Astrocyte (in vitro differentiated cells and primary cell): ENCODE measurements at regions not wholly inside any gene's neighbourhood (a gene's known extent, or its start where the extent isn't known, plus 50 kb on each side); places are given as distances from the start of the nearest gene placed in this dataset.

Experiments used
- DNase-seq: peaks from one replicate; pipeline ENCODE4 v3.0.0-alpha.2; 2010; ENCODE audit warnings: low read depth
- FAIRE-seq: peaks from 2 replicates; lab custom pipeline; 2011; peaks lifted over from hg19 to GRCh38; lab: Jason Lieb, UNC
- H2AFZ ChIP-seq: 2 replicates; pipeline ENCODE4 v1.6.0; 2012; ENCODE audit warnings: low read depth, low read length, inconsistent platforms
- H3K27ac ChIP-seq: 2 replicates; pipeline ENCODE4 v1.5.1; 2011; ENCODE audit warnings: low read depth, low read length, inconsistent platforms
- H3K27me3 ChIP-seq: 2 replicates; pipeline ENCODE4 v1.6.0; 2011; ENCODE audit warnings: low read length, inconsistent platforms; ENCODE audit not compliant: insufficient read depth
- H3K36me3 ChIP-seq: 2 replicates; pipeline ENCODE4 v1.5.1; 2011; ENCODE audit warnings: low read length, inconsistent platforms; ENCODE audit not compliant: insufficient read depth
- H3K4me1 ChIP-seq: 2 replicates; pipeline ENCODE4 v1.5.1; 2011; ENCODE audit warnings: low read length, inconsistent platforms; ENCODE audit not compliant: insufficient read depth
- H3K4me2 ChIP-seq: 2 replicates; pipeline ENCODE4 v1.6.0; 2012; ENCODE audit warnings: low read length, inconsistent platforms
- H3K4me3 ChIP-seq: 2 replicates; pipeline ENCODE4 v1.5.1; 2011; ENCODE audit warnings: low read depth, mild to moderate bottlenecking, low read length, inconsistent platforms; ENCODE audit not compliant: insufficient read depth
- H3K79me2 ChIP-seq: 2 replicates; pipeline ENCODE4 v1.6.0; 2012; ENCODE audit warnings: mild to moderate bottlenecking, low read length, inconsistent platforms; ENCODE audit not compliant: insufficient read depth
- H3K9ac ChIP-seq: 2 replicates; pipeline ENCODE4 v1.6.0; 2012; ENCODE audit warnings: mild to moderate bottlenecking, low read length, inconsistent platforms
- H3K9me3 ChIP-seq: 2 replicates; pipeline ENCODE4 v1.5.1; 2012; ENCODE audit warnings: low read depth, mild to moderate bottlenecking, low read length, inconsistent platforms; ENCODE audit not compliant: insufficient read depth
- H4K20me1 ChIP-seq: 2 replicates; pipeline ENCODE4 v1.6.0; 2012; ENCODE audit warnings: low read length, inconsistent platforms; ENCODE audit not compliant: insufficient read depth
- H3K27ac Mint-ChIP-seq: one replicate; pipeline ENCODE4 v1.8.0; 2021; ENCODE audit warnings: mild to moderate bottlenecking, mixed read lengths; ENCODE audit not compliant: unreplicated experiment
- H3K27me3 Mint-ChIP-seq: one replicate; pipeline ENCODE4 v1.8.0; 2021; ENCODE audit warnings: low read depth, mixed read lengths; ENCODE audit not compliant: unreplicated experiment
- H3K36me3 Mint-ChIP-seq: one replicate; pipeline ENCODE4 v1.8.0; 2021; ENCODE audit warnings: low read depth, mixed read lengths; ENCODE audit not compliant: unreplicated experiment
- H3K4me1 Mint-ChIP-seq: one replicate; pipeline ENCODE4 v1.8.0; 2021; ENCODE audit warnings: low read depth, mixed read lengths; ENCODE audit not compliant: unreplicated experiment
- H3K4me3 Mint-ChIP-seq: one replicate; pipeline ENCODE4 v1.8.0; 2021; ENCODE audit warnings: mild to moderate bottlenecking, moderate library complexity, mixed read lengths; ENCODE audit not compliant: unreplicated experiment
- H3K9me3 Mint-ChIP-seq: one replicate; pipeline ENCODE4 v1.8.0; 2021; ENCODE audit warnings: mild to moderate bottlenecking, mixed read lengths; ENCODE audit not compliant: unreplicated experiment
- EZH2 ChIP-seq: IDR thresholded peaks from 2 replicates; pipeline ENCODE4 v1.6.1; 2012; ENCODE audit warnings: mild to moderate bottlenecking, low read length, inconsistent platforms; ENCODE audit not compliant: insufficient read depth
- TF ChIP-seq, protein P1 (sequence below): IDR thresholded peaks from 2 replicates; pipeline ENCODE4 v1.5.1; 2011; ENCODE audit warnings: low read depth, mild to moderate bottlenecking, inconsistent platforms, low read length, moderate library complexity; ENCODE audit not compliant: insufficient read depth

DNA sequence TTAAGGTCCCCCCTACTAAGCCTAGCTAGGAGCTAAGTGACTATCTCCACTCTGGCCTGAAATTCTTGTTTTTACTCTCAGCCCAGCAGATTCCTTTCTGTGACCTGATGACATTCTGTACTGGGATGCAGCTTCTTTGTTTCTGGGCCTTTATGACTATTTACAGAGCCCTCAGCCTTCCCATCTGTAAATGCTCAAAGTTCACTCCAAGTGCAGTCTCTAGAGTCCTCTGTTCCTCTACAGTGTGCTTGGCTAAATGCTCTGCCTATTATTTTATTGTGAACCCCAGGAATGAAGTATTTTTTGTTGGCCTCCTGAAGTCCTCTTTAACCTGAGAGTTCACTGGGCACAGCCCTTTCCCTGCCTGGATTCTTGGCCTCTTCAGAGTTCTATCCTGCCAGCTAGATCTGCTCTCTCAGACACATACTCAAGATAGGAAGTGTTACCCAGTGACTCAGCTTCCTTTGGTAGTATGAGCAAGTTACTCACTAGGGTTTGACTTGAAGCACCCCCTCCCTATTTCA, 278.1 kb upstream of the P2RY1 start:
- peak overlapping the region; percentile 89 for H3K27ac Mint-ChIP-seq
- TF ChIP-seq, protein P1, sequence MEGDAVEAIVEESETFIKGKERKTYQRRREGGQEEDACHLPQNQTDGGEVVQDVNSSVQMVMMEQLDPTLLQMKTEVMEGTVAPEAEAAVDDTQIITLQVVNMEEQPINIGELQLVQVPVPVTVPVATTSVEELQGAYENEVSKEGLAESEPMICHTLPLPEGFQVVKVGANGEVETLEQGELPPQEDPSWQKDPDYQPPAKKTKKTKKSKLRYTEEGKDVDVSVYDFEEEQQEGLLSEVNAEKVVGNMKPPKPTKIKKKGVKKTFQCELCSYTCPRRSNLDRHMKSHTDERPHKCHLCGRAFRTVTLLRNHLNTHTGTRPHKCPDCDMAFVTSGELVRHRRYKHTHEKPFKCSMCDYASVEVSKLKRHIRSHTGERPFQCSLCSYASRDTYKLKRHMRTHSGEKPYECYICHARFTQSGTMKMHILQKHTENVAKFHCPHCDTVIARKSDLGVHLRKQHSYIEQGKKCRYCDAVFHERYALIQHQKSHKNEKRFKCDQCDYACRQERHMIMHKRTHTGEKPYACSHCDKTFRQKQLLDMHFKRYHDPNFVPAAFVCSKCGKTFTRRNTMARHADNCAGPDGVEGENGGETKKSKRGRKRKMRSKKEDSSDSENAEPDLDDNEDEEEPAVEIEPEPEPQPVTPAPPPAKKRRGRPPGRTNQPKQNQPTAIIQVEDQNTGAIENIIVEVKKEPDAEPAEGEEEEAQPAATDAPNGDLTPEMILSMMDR: no peak
- no peak for TF ChIP-seq EZH2
- no peaks in the 10 kb centered on the region for H4K20me1 ChIP-seq
- H3K4me3 Mint-ChIP-seq: no peak overlapping the region
- H3K36me3 Mint-ChIP-seq: peaks cover 3% of the 10 kb centered on the region
- no peaks in the 10 kb centered on the region for H3K79me2 ChIP-seq
- no peak for FAIRE-seq
- no peaks in the 10 kb centered on the region for H3K4me1 ChIP-seq
- H3K27me3 Mint-ChIP-seq: no peaks in the 10 kb centered on the region
- no peak overlapping the region for H3K27ac ChIP-seq
- no peak overlapping the region for H3K9ac ChIP-seq
- H3K4me1 Mint-ChIP-seq: peaks cover 14% of the 10 kb centered on the region
- H2AFZ ChIP-seq: no peak overlapping the region
- peak; percentile 47 for DNase-seq
- H3K4me3 ChIP-seq: no peak overlapping the region
- H3K4me2 ChIP-seq: no peak overlapping the region
- no peaks in the 10 kb centered on the region for H3K9me3 ChIP-seq
- H3K27me3 ChIP-seq: no peaks in the 10 kb centered on the region
- H3K9me3 Mint-ChIP-seq: no peaks in the 10 kb centered on the region
- H3K36me3 ChIP-seq: no peaks in the 10 kb centered on the region

DNA sequence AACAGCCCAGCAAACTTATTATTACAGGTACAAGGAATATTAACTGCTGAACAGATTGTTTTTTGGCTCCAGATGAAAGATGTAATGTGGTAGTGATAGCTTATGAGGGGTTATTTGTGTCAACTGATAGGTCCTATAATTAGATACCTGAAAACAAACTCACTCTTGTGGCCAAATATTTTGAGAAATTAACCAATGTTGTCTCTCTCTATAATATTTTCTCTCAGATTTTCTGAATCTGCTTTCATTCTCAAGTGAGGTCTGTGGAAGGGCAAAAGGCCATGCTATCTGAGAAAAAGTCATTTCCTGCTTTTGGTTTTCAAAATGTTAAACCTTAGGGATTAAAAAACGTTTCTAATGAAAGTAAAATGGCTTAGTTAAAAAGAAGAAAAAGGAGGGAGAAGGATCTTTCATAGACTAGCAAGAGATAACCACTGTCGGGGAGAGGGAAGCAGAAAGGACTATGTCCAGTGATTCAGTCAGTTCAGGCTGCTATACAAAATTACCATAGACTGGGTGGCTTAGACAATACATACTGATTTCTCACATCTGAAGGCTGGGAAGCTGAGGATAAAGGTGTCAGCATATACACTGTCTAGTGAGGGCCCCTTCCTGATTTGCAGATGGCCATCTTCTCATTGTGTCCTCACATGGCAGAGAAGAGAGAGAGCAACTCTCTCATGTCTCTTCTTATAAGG, 277.5 kb upstream of the P2RY1 start:
- Histone ChIP-seq H4K20me1 (no peaks in the 10 kb centered on the region), H3K27me3 (no peaks in the 10 kb centered on the region), H3K4me1 (no peaks in the 10 kb centered on the region), H3K4me3 (no peak overlapping the region), H2AFZ (no peak overlapping the region), H3K9me3 (no peaks in the 10 kb centered on the region), H3K36me3 (no peaks in the 10 kb centered on the region), H3K79me2 (no peaks in the 10 kb centered on the region), H3K27ac (no peak overlapping the region), H3K9ac (no peak overlapping the region), H3K4me2 (no peak overlapping the region)
- Mint-ChIP-seq H3K36me3 (peaks cover 3% of the 10 kb centered on the region), H3K27ac (peak overlapping the region; percentile 89), H3K4me3 (no peak overlapping the region), H3K4me1 (peaks cover 14% of the 10 kb centered on the region), H3K9me3 (no peaks in the 10 kb centered on the region), H3K27me3 (no peaks in the 10 kb centered on the region)
- no peak for TF ChIP-seq EZH2
- TF ChIP-seq, protein P1: no peak
- DNase-seq (no peak), FAIRE-seq (no peak)

DNA sequence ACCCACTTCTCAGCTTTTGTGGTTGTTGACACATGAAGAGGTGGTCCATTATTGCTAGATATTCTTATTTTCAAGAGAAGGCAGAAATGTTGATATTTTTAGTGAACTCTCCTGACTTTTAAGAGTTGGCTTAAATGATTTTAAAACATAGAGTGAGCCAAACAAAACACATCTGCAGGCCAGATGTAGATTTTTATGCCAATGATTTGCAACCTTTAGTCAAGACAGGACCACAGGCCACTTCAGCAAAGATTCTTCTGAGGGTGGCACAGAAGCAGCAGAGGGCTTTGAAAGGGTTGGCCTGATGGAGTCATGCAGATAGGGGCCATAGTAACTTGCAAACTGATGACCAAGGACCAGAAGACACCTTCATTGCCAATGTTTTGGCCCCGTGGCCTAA, 276.5 kb upstream of the P2RY1 start:
- Mint-ChIP-seq H3K27ac (no peak overlapping the region), H3K4me1 (peaks cover 14% of the 10 kb centered on the region), H3K4me3 (no peak overlapping the region), H3K9me3 (no peaks in the 10 kb centered on the region), H3K27me3 (no peaks in the 10 kb centered on the region), H3K36me3 (peaks cover 3% of the 10 kb centered on the region)
- Histone ChIP-seq H2AFZ (no peak overlapping the region), H3K27ac (no peak overlapping the region), H3K9ac (no peak overlapping the region), H4K20me1 (no peaks in the 10 kb centered on the region), H3K79me2 (no peaks in the 10 kb centered on the region), H3K4me2 (no peak overlapping the region), H3K4me1 (no peaks in the 10 kb centered on the region), H3K36me3 (no peaks in the 10 kb centered on the region), H3K27me3 (no peaks in the 10 kb centered on the region), H3K9me3 (no peaks in the 10 kb centered on the region), H3K4me3 (no peak overlapping the region)
- TF ChIP-seq, protein P1: no peak
- no peak for TF ChIP-seq EZH2
- DNase-seq (no peak), FAIRE-seq (no peak)
